ENCODE measurements at regions not wholly inside any gene's neighbourhood (a gene's known extent, or its start where the extent isn't known, plus 50 kb on each side); places are given as distances from the start of the nearest gene placed in this dataset.

DNA sequence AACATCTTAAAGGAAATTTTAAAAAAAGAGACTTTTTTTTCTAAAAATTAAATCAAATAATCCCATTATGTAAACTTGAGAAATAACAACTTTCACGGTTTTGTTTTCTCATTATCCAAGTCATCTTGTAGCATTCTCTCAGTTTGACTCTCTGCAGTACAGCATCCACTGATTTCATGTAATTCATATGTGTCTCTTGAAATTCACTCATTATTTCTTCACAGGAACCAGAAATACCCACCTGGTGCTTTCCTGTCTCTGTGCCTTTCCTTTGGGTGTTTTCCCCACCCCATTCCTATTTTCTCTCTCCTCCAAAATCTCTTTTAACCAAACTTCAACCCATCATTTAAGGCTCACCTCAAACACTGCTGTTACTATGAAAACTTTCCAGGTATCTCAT lies 116.1 kb upstream of the STK17B start:
- TF ChIP-seq, protein P1, sequence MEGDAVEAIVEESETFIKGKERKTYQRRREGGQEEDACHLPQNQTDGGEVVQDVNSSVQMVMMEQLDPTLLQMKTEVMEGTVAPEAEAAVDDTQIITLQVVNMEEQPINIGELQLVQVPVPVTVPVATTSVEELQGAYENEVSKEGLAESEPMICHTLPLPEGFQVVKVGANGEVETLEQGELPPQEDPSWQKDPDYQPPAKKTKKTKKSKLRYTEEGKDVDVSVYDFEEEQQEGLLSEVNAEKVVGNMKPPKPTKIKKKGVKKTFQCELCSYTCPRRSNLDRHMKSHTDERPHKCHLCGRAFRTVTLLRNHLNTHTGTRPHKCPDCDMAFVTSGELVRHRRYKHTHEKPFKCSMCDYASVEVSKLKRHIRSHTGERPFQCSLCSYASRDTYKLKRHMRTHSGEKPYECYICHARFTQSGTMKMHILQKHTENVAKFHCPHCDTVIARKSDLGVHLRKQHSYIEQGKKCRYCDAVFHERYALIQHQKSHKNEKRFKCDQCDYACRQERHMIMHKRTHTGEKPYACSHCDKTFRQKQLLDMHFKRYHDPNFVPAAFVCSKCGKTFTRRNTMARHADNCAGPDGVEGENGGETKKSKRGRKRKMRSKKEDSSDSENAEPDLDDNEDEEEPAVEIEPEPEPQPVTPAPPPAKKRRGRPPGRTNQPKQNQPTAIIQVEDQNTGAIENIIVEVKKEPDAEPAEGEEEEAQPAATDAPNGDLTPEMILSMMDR (IDR thresholded peaks at IDR 0.05), result no peak
- no peak overlapping the region for H3K9ac ChIP-seq
- H2AFZ ChIP-seq, result no peak overlapping the region
- no peaks in the 10 kb centered on the region for H3K27me3 ChIP-seq (ENCODE audit: control insufficient read depth, insufficient read depth, low read length)
- H3K9me3 ChIP-seq (ENCODE audit: control insufficient read depth, low read length), result no peaks in the 10 kb centered on the region
- no peak overlapping the region for H3K4me3 ChIP-seq (ENCODE audit: low read depth, low read length)
- no peak overlapping the region for H3K4me2 ChIP-seq (ENCODE audit: low read length)
- H3K36me3 ChIP-seq (ENCODE audit: control insufficient read depth, insufficient read depth, low read length), result no peaks in the 10 kb centered on the region
- H3K27ac ChIP-seq, result no peak overlapping the region
- H3K79me2 ChIP-seq, result no peaks in the 10 kb centered on the region
- peaks cover 6% of the 10 kb centered on the region for H3K4me1 ChIP-seq

DNA sequence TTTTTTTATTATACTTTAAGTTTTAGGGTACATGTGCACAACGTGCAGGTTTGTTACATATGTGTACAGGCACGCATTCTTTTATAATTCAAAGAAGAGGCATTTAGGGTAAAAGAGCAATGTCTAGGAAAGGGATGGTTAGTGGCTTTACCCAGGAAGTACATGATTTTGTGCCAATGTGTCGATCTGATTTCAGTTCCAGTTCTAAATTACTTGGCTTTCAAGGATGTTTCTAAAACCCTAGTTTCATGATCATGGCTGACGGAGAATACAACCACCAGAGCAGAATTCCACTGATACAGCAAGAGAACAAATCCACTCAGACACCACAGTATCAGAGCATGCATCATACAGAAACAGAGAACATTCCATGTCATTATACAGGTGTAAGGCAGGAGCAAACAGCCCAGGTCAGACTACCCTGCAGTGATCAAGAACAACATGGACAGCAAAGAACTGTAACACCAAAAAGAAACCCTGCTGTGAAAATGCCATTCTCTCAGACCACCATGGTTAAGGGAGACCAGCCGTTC lies 116.7 kb upstream of the STK17B start:
- Histone ChIP-seq H3K4me1 (peaks cover 6% of the 10 kb centered on the region), H3K9ac (no peak overlapping the region), H3K4me3 (ENCODE audit: low read depth, low read length) (no peak overlapping the region), H3K9me3 (ENCODE audit: control insufficient read depth, low read length) (no peaks in the 10 kb centered on the region), H3K4me2 (ENCODE audit: low read length) (no peak overlapping the region), H3K79me2 (no peaks in the 10 kb centered on the region), H3K27me3 (ENCODE audit: control insufficient read depth, insufficient read depth, low read length) (no peaks in the 10 kb centered on the region), H3K27ac (no peak overlapping the region), H3K36me3 (ENCODE audit: control insufficient read depth, insufficient read depth, low read length) (no peaks in the 10 kb centered on the region), H2AFZ (no peak overlapping the region)
- TF ChIP-seq, protein P1 (IDR thresholded peaks at IDR 0.05), result no peak

DNA sequence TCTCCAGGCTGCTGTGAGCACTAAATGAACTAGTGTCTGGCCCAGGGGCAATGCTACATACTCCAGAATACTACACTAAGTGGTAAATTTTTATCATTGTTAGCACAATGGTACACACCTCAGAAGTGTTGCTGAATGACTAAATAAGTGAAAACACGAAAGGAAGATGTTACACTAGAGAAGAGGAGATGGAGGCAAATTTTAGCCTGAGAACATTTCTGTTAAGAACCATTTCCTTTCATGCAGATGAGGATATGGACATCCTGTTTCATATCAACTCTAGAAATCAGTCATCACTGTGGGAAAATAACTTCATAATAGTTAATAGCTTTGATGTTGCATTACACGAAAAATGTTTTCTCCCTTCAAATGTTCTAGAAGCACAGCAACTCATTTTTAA lies 117.6 kb upstream of the STK17B start:
- no peak overlapping the region for H3K4me3 ChIP-seq (ENCODE audit: low read depth, low read length)
- H3K79me2 ChIP-seq, result no peaks in the 10 kb centered on the region
- no peak overlapping the region for H3K9ac ChIP-seq
- H3K4me2 ChIP-seq (ENCODE audit: low read length), result no peak overlapping the region
- peaks cover 6% of the 10 kb centered on the region for H3K4me1 ChIP-seq
- H3K36me3 ChIP-seq (ENCODE audit: control insufficient read depth, insufficient read depth, low read length), result no peaks in the 10 kb centered on the region
- no peak overlapping the region for H3K27ac ChIP-seq
- TF ChIP-seq, protein P1 (IDR thresholded peaks at IDR 0.05), result no peak
- H3K27me3 ChIP-seq (ENCODE audit: control insufficient read depth, insufficient read depth, low read length), result no peaks in the 10 kb centered on the region
- no peak overlapping the region for H2AFZ ChIP-seq
- H3K9me3 ChIP-seq (ENCODE audit: control insufficient read depth, low read length), result no peaks in the 10 kb centered on the region

DNA sequence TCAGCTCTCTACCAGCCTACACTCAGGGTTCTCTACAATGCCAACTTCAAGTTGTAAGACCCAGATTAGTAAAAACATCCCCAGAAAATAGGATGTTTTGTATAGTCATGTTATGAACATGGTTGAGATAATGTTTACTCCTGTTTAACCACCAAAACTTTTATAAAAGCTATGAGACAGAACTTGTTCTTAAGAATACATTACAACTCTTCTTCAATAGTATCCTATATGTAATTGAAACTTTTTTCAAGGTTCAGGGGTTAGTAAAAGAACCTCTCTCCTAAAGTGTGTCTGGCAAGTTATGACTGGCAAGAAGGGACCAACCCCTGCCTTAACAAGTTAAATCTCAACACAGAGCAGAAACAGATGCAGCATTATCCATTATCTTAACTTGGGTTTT lies 118.8 kb upstream of the STK17B start:
- Histone ChIP-seq H3K4me3 (ENCODE audit: low read depth, low read length) (no peak overlapping the region), H3K27ac (no peak overlapping the region), H3K79me2 (no peaks in the 10 kb centered on the region), H3K4me1 (peaks cover 6% of the 10 kb centered on the region), H2AFZ (no peak overlapping the region), H3K9me3 (ENCODE audit: control insufficient read depth, low read length) (no peaks in the 10 kb centered on the region), H3K4me2 (ENCODE audit: low read length) (no peak overlapping the region), H3K27me3 (ENCODE audit: control insufficient read depth, insufficient read depth, low read length) (no peaks in the 10 kb centered on the region), H3K36me3 (ENCODE audit: control insufficient read depth, insufficient read depth, low read length) (no peaks in the 10 kb centered on the region), H3K9ac (no peak overlapping the region)
- TF ChIP-seq, protein P1 (IDR thresholded peaks at IDR 0.05), result no peak

DNA sequence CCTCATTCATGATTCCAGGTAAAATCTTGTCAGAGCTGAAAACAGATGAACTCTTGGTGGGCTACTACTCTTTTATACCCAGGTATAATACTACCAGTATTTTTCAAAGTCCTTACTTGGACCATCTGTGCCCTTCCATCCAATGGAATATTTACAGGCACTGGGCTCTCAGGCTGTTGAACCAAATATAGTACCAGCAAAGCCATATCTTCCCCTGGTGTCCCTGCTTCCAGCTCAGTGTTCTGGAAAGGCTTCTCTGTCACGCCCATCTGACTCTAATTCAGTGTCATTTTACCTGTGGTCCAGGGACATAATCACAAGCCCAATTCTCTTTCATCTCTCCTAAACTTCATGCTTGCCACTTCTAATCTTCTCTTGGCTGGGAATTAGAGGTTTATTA lies 119.2 kb upstream of the STK17B start:
- Histone ChIP-seq H3K4me3 (ENCODE audit: low read depth, low read length) (no peak overlapping the region), H3K79me2 (no peaks in the 10 kb centered on the region), H3K27ac (no peak overlapping the region), H3K9me3 (ENCODE audit: control insufficient read depth, low read length) (no peaks in the 10 kb centered on the region), H3K27me3 (ENCODE audit: control insufficient read depth, insufficient read depth, low read length) (no peaks in the 10 kb centered on the region), H2AFZ (no peak overlapping the region), H3K4me2 (ENCODE audit: low read length) (no peak overlapping the region), H3K9ac (no peak overlapping the region), H3K36me3 (ENCODE audit: control insufficient read depth, insufficient read depth, low read length) (no peaks in the 10 kb centered on the region), H3K4me1 (peaks cover 6% of the 10 kb centered on the region)
- TF ChIP-seq, protein P1 (IDR thresholded peaks at IDR 0.05), result no peak
